GM23338 (cell line): ENCODE measurements at regions not wholly inside any gene's neighbourhood (a gene's known extent, or its start where the extent isn't known, plus 50 kb on each side); places are given as distances from the start of the nearest gene placed in this dataset.

Experiments used
- ATAC-seq: fragments of 200-7000 bp; cut with Tn5 transposase; 3 replicates; pipeline ENCODE4 v1.9.1; 2020
- DNase-seq: peaks from one replicate; pipeline ENCODE4 v3.0.0-alpha.2; 2015; ENCODE audit warnings: low spot score
- H2AFZ ChIP-seq: fragments of 200-600 bp; sonication (generic); 2 replicates; pipeline ENCODE4 v1.8.0; 2016; ENCODE audit warnings: antibody characterized with exemption, mild to moderate bottlenecking, moderate library complexity
- H3F3A ChIP-seq: fragments of 200-600 bp; sonication (generic); replicated peaks from 2 replicates; pipeline ENCODE4 v1.8.0; 2017; ENCODE audit warnings: antibody characterized with exemption, mixed run types, low read depth
- H3K27ac ChIP-seq: fragments of 200-600 bp; sonication (generic); 2 replicates; pipeline ENCODE4 v1.6.1; 2016; ENCODE audit warnings: low read depth
- H3K27me3 ChIP-seq: fragments of 200-600 bp; sonication (generic); 2 replicates; pipeline ENCODE4 v1.8.0; 2016; ENCODE audit warnings: mild to moderate bottlenecking, mixed run types, moderate library complexity; ENCODE audit not compliant: insufficient read depth
- H3K36me3 ChIP-seq: fragments of 200-600 bp; sonication (generic); 2 replicates; pipeline ENCODE4 v1.8.0; 2016; ENCODE audit warnings: mild to moderate bottlenecking; ENCODE audit not compliant: insufficient read depth
- H3K4me1 ChIP-seq: fragments of 200-600 bp; sonication (generic); 2 replicates; pipeline ENCODE4 v1.8.0; 2016; ENCODE audit warnings: mild to moderate bottlenecking, moderate library complexity; ENCODE audit not compliant: insufficient read depth
- H3K4me2 ChIP-seq: fragments of 200-600 bp; sonication (generic); 2 replicates; pipeline ENCODE4 v1.7.1; 2017; ENCODE audit warnings: mixed run types
- H3K4me3 ChIP-seq: fragments of 200-600 bp; sonication (generic); 2 replicates; pipeline ENCODE4 v1.6.1; 2016; ENCODE audit warnings: mixed run types
- H3K79me2 ChIP-seq: fragments of 200-600 bp; sonication (generic); replicated peaks from 2 replicates; pipeline ENCODE4 v1.8.0; 2017; ENCODE audit warnings: mild to moderate bottlenecking; ENCODE audit not compliant: insufficient read depth
- H3K9me2 ChIP-seq: fragments of 200-600 bp; sonication (generic); 2 replicates; pipeline ENCODE4 v1.8.0; 2017; ENCODE audit not compliant: insufficient read depth
- H4K20me1 ChIP-seq: fragments of 200-600 bp; sonication (generic); replicated peaks from 2 replicates; pipeline ENCODE4 v1.8.0; 2017; ENCODE audit warnings: mild to moderate bottlenecking; ENCODE audit not compliant: insufficient read depth
- H3K27ac Mint-ChIP-seq: 2 replicates; pipeline ENCODE4 v1.8.0; 2020; ENCODE audit warnings: inconsistent platforms, mild to moderate bottlenecking, moderate library complexity, mixed read lengths
- H3K27me3 Mint-ChIP-seq: 3 replicates; pipeline ENCODE4 v1.8.0; 2022; ENCODE audit warnings: low read depth, mild to moderate bottlenecking, moderate library complexity, mixed read lengths, inconsistent platforms; ENCODE audit not compliant: insufficient read depth, poor library complexity
- H3K36me3 Mint-ChIP-seq: 3 replicates; pipeline ENCODE4 v1.8.0; 2021; ENCODE audit warnings: low read depth, mild to moderate bottlenecking, inconsistent platforms, moderate library complexity, mixed read lengths
- H3K4me1 Mint-ChIP-seq: 3 replicates; pipeline ENCODE4 v1.8.0; 2020; ENCODE audit warnings: mild to moderate bottlenecking, inconsistent platforms, mixed read lengths
- H3K4me3 Mint-ChIP-seq: 3 replicates; pipeline ENCODE4 v1.8.0; 2021; ENCODE audit warnings: moderate library complexity, mild to moderate bottlenecking, inconsistent platforms, mixed read lengths
- H3K9me3 Mint-ChIP-seq: 3 replicates; pipeline ENCODE4 v1.8.0; 2020; ENCODE audit warnings: moderate library complexity, mild to moderate bottlenecking, inconsistent platforms, mixed read lengths
- NANOG ChIP-seq: IDR thresholded peaks from 2 replicates; pipeline ENCODE4 v1.6.1; 2016; ENCODE audit warnings: antibody characterized with exemption, borderline replicate concordance
- POLR2AphosphoS5 ChIP-seq: IDR thresholded peaks from 2 replicates; pipeline ENCODE4 v1.6.1; 2016; ENCODE audit warnings: antibody characterized with exemption, low read depth
- STAT1 ChIP-seq: IDR thresholded peaks from one replicate; pipeline ENCODE4 v1.6.1; 2016; ENCODE audit warnings: antibody characterized with exemption; ENCODE audit not compliant: unreplicated experiment
- ZNF114 ChIP-seq: fragments of 250-450 bp; sonication (Bioruptor Pico); IDR thresholded peaks from 2 replicates; pipeline ENCODE4 v1.5.0; 2020; ENCODE audit warnings: mild to moderate bottlenecking, moderate library complexity
- ZNF331 ChIP-seq: fragments of 250-450 bp; sonication (Bioruptor Pico); IDR thresholded peaks from 2 replicates; pipeline ENCODE4 v1.5.0; 2020; ENCODE audit warnings: low read depth, mild to moderate bottlenecking, moderate library complexity
- ZNF462 ChIP-seq: fragments of 250-450 bp; sonication (Bioruptor Pico); IDR thresholded peaks from 2 replicates; pipeline ENCODE4 v1.5.0; 2020; ENCODE audit warnings: mild to moderate bottlenecking, moderate library complexity

DNA sequence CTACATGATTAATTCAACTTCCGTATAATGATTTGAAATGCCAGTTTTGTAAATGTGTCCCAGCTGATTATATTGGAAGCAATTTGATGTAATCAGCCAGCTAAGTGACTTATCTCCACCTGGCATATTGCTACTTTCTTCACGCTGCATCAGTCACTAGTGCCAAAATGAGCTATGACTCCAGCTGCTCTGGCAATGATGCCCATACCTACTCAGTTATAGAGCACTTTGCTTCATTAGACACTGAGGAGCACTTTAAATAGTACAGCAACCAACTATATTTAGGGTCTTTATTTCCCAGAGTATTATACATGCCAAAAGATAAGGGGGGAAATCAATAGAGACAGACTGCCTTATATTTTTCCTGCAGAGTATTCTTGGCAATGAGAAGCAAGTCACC lies 67.9 kb upstream of the LIN7A start (continued):
- no peak for TF ChIP-seq ZNF462 (CRISPR knock-in tag)

GRCh38 chr12:81000831-81001230 lies 63.1 kb upstream of the LIN7A start:
- DNase-seq = no peak
- H3K4me2 ChIP-seq = no peak overlapping the region
- H3K27ac Mint-ChIP-seq = no peak overlapping the region
- TF ChIP-seq NANOG = no peak
- TF ChIP-seq ZNF331 = no peak
- TF ChIP-seq ZNF114 (CRISPR knock-in tag) = no peak
- no peaks in the 10 kb centered on the region for H3K79me2 ChIP-seq
- no peaks in the 10 kb centered on the region for H3K9me2 ChIP-seq
- H3F3A ChIP-seq = no peaks in the 10 kb centered on the region
- no peaks in the 10 kb centered on the region for H3K27me3 Mint-ChIP-seq
- no peak overlapping the region for H3K27ac ChIP-seq
- no peak for ATAC-seq
- no peaks in the 10 kb centered on the region for H4K20me1 ChIP-seq
- H3K9me3 Mint-ChIP-seq = no peaks in the 10 kb centered on the region
- H3K4me3 ChIP-seq = no peak overlapping the region
- no peaks in the 10 kb centered on the region for H3K4me1 Mint-ChIP-seq
- H3K4me3 Mint-ChIP-seq = no peak overlapping the region
- no peaks in the 10 kb centered on the region for H3K4me1 ChIP-seq
- no peaks in the 10 kb centered on the region for H3K36me3 ChIP-seq
- H3K27me3 ChIP-seq = no peaks in the 10 kb centered on the region
- no peaks in the 10 kb centered on the region for H3K36me3 Mint-ChIP-seq
- H2AFZ ChIP-seq = no peak overlapping the region

- Mint-ChIP-seq H3K4me1 (peaks cover 3% of the 10 kb centered on the region), H3K9me3 (no peaks in the 10 kb centered on the region), H3K27me3 (no peaks in the 10 kb centered on the region), H3K36me3 (no peaks in the 10 kb centered on the region), H3K4me3 (no peak overlapping the region), H3K27ac (no peak overlapping the region)
- H3K79me2 ChIP-seq = no peaks in the 10 kb centered on the region
- H3K27ac ChIP-seq = no peak overlapping the region
- no peak overlapping the region; the same call in 1 of the 2 replicates for H2AFZ ChIP-seq
- no peak for DNase-seq
- no peaks in the 10 kb centered on the region for H3K9me2 ChIP-seq
- TF ChIP-seq ZNF331 (no peak), POLR2AphosphoS5 (no peak), STAT1 (no peak)
- no peak overlapping the region for H3K4me3 ChIP-seq
- no peak overlapping the region for H3K4me2 ChIP-seq
- no peaks in the 10 kb centered on the region for H3K27me3 ChIP-seq
- H3F3A ChIP-seq = no peaks in the 10 kb centered on the region
- no peaks in the 10 kb centered on the region for H3K36me3 ChIP-seq
- ATAC-seq = no peak
- H3K4me1 ChIP-seq = peaks cover 6% of the 10 kb centered on the region; the same call in 1 of the 2 replicates
- no peaks in the 10 kb centered on the region for H4K20me1 ChIP-seq
Observed at GRCh38 chr12:80988986-80989385, 51.3 kb upstream of the LIN7A start.
